Activated T-helper 9 cell treated with anti-CD3 and anti-CD28 coated beads, Interleukin-2, amount 50 U/mL, for 16 hours (primary cell): ENCODE measurements at regions not wholly inside any gene's neighbourhood (a gene's known extent, or its start where the extent isn't known, plus 50 kb on each side); places are given as distances from the start of the nearest gene placed in this dataset.
"Not testable (repeated sequence)": the region's sequence is repeated elsewhere in the genome, so short reads cannot be mapped to it uniquely, and the experiment has no call there.

Experiments
- DNase-seq: peaks from one replicate; pipeline ENCODE4 v3.0.0-alpha.2; 2020; ENCODE audit warnings: low read depth

GRCh38 chr1:195663549-195664280, 944.5 kb downstream of the KCNT2 start:
- DNase-seq: no peak

- DNase-seq: no peak
Observed at GRCh38 chr1:195656780-195657179, 951.5 kb downstream of the KCNT2 start.

GRCh38 chr1:195648875-195649274, 959.4 kb downstream of the KCNT2 start:
- DNase-seq: not testable (repeated sequence)

- no peak for DNase-seq
Observed at GRCh38 chr1:195637539-195637938, 970.7 kb downstream of the KCNT2 start.

- DNase-seq: no peak
Observed at GRCh38 chr1:195618287-195618686, 990.0 kb downstream of the KCNT2 start.

GRCh38 chr1:195617106-195617505, 991.1 kb downstream of the KCNT2 start:
- no peak for DNase-seq

- no peak for DNase-seq
Observed at GRCh38 chr1:195608883-195609282, 999.4 kb downstream of the KCNT2 start.

- no peak for DNase-seq
Observed at GRCh38 chr1:195606483-195606882, 1001.8 kb downstream of the KCNT2 start.

GRCh38 chr1:195604287-195604686, 1004.0 kb downstream of the KCNT2 start:
- DNase-seq: no peak

GRCh38 chr1:195597891-195598290, 1010.3 kb downstream of the KCNT2 start:
- no peak for DNase-seq

- DNase-seq: no peak
Observed at GRCh38 chr1:195594773-195595172, 1013.5 kb downstream of the KCNT2 start.

- DNase-seq: no peak
Observed at GRCh38 chr1:195594322-195594721, 1013.9 kb downstream of the KCNT2 start.

- no peak for DNase-seq
Observed at GRCh38 chr1:195591917-195592672, 1016.1 kb downstream of the KCNT2 start.

GRCh38 chr1:195590649-195591048, 1017.6 kb downstream of the KCNT2 start:
- no peak for DNase-seq

- DNase-seq: no peak
Observed at GRCh38 chr1:195584870-195585624, 1023.2 kb downstream of the KCNT2 start.

GRCh38 chr1:195580988-195581387, 1027.3 kb downstream of the KCNT2 start:
- DNase-seq: no peak

- no peak for DNase-seq
Observed at GRCh38 chr1:195577748-195578147, 1030.5 kb downstream of the KCNT2 start.

GRCh38 chr1:195576641-195577040, 1031.6 kb downstream of the KCNT2 start:
- no peak for DNase-seq

- no peak for DNase-seq
Observed at GRCh38 chr1:195574511-195574910, 1033.7 kb downstream of the KCNT2 start.

- no peak for DNase-seq
Observed at GRCh38 chr1:195569934-195570333, 1038.3 kb downstream of the KCNT2 start.

GRCh38 chr1:195568389-195568788, 1039.9 kb downstream of the KCNT2 start:
- DNase-seq: no peak

GRCh38 chr1:195562074-195562473, 1046.2 kb downstream of the KCNT2 start:
- DNase-seq: no peak
